ENCODE measurements at regions not wholly inside any gene's neighbourhood (a gene's known extent, or its start where the extent isn't known, plus 50 kb on each side); places are given as distances from the start of the nearest gene placed in this dataset.
"Not testable (repeated sequence)": the region's sequence is repeated elsewhere in the genome, so short reads cannot be mapped to it uniquely, and the experiment has no call there.

DNA sequence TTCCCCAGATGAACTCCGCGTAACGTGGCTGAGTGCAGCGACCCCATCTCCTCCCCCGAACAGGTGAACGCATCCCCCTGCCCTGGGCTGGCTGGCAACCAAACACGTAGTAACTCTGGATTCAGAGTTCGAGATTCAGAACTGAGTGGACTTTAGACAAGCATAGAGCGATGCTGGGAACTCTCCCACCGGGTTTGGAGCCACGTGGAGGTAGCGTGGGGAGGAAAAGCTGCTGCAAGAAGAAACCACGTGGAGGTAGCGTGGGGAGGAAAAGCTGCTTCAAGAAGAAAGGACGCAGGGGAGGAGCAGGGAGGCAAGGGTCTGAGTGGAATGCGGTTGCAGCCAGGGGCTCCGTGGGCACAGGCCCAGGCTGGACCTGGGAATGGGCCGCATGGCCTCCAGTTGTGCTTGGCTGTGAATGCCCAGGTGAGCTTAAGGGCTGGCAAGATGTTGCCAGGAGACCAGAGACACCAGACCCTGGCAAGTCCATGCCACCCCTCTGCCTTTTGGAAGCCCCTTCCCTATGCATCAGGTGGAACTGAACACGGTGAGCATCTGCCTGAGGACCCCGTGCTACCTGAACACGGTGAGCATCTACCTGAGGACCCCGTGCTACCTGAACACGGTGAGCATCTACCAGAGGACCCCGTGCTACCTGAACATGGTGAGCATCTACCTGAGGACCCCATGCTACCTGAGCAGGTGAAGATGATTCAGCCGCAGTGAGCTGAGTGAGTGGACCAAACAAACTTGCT lies 118.0 kb upstream of the FRMD1 start:
- DNase-seq (ENCODE audit: extremely low read depth in 1 of 11, low read depth in 9 of 11, low spot score in 4 of 11), result no peak

DNA sequence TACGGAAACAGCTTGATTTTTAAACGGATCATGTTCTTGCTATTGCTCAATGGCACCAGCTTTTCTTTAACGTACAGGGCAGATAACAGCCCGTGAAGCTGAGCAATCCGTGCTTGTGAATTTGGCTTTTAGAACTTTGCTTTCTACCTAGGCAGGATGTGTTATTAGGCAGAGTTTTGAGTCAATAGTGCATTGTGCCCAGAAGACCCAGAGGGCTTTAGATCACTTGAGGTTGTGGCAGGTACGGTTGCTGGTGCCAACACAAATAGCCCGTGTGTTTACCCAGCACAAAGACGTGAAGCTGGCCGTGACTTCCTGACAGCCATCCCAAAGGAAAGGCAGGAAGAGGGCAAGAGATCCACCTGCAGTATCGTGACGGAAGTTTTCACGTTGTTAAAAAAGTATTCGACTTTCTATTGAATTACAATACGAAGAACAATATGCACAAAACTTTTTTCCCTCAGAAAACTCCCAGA lies 117.4 kb upstream of the FRMD1 start:
- DNase-seq (ENCODE audit: extremely low read depth in 1 of 11, low read depth in 9 of 11, low spot score in 4 of 11), result no peak

DNA sequence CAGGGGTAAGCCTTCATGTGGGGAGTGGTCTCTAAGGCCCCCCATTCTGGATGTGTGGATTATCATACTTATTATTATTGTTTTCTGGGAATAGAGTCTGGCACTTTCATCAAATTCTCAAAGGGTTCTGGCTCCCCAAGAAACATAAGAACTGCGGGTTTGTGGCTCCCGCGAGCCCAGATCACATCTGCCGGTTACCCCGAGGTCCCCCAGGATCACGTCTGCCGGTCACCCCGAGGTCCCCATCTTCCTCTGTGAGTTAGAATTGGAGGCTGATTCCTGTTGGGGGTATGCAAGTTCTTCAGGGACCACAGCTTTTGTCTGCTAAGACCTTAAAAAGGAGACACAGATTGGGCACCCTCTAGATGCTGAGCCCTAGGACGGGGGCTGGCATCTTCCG lies 116.7 kb upstream of the FRMD1 start:
- DNase-seq (ENCODE audit: extremely low read depth in 1 of 11, low read depth in 9 of 11, low spot score in 4 of 11), result no peak

DNA sequence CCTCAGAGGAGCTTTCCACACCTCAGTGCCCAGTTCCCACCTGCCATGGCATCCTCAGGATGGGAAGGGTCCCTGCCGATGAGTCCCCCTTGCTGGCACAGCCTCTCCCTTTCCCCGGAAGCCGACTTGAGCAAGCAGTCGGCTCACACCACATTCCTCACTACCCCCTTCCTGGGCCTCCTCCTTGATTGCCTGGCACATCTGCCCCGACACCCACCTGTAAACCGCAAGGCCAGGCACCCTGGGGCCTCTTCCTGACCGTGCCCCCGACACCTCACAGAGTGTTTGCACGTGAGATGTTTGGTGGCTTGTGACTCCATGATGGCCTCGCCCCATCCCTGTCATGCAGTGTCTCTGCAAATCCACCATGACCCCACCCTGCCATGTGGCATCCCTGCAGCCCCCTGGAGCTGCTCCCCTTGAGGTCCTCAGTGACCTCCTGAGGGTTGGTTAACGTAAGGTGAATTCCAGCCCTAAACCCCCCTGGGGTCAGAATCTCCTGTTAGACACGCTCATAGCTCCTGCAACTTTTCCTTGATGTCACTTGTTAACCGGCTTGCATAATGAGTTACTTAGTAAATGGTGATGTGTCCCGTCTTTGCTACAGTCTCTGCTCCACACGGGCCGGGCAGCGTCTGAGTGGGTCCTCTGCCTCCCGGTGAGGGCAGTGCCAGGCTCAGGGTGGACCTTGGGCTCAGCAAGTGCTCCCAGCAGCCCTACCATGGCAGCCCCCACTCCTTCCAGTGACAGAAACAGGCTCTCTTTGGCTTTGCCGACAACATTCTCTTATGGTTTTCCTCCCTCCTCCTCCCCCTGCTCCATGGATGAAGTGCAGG lies 115.9 kb upstream of the FRMD1 start:
- DNase-seq (ENCODE audit: extremely low read depth in 1 of 11, low read depth in 9 of 11, low spot score in 4 of 11), result peak in 1 of 11 donors; percentile 47

DNA sequence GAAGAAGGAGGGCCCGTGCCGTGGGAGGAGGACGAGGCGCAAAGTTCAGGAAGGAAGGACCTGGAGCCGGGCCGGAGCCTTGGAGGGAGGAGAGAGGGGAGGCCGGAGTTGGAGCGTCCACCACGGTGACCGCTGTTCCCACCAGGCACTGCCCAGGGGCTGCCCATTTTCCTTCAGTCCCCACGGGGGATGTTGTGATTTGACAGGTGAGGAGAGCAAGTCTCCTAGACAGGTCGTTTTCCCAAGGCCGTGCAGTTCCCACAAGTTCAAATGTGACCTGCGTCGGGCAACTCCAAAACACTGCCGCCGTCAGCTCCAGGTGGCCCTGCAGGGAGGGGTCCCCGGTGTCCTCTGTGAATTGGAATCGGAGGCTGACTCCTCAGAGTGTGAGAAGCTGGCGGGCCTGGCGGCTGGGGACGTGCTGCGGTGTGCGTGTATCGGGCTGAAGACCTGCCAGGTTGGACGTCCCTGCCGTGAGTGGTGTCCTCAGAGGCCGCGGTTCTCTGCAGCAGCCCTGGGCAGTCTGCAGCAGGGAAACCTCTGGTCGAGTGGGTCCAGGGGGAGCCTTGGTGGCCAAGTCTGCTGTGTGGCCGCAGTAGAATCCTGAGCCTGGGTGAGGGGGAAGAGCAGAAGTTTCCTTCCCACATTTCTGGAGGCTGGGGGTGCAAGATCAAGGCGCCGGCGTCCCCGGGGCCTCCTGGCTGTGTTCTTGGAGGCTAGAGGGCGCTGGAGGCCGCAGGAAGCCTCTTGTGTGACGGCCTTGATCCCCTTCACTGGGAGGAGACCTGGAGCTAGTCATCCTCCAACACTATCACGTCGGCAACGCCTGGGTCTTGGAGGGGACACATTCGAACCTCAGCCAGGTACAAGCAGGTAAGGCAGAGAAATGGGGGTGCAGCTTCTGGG lies 115.1 kb upstream of the FRMD1 start:
- no peak for DNase-seq (ENCODE audit: extremely low read depth in 1 of 11, low read depth in 9 of 11, low spot score in 4 of 11)

DNA sequence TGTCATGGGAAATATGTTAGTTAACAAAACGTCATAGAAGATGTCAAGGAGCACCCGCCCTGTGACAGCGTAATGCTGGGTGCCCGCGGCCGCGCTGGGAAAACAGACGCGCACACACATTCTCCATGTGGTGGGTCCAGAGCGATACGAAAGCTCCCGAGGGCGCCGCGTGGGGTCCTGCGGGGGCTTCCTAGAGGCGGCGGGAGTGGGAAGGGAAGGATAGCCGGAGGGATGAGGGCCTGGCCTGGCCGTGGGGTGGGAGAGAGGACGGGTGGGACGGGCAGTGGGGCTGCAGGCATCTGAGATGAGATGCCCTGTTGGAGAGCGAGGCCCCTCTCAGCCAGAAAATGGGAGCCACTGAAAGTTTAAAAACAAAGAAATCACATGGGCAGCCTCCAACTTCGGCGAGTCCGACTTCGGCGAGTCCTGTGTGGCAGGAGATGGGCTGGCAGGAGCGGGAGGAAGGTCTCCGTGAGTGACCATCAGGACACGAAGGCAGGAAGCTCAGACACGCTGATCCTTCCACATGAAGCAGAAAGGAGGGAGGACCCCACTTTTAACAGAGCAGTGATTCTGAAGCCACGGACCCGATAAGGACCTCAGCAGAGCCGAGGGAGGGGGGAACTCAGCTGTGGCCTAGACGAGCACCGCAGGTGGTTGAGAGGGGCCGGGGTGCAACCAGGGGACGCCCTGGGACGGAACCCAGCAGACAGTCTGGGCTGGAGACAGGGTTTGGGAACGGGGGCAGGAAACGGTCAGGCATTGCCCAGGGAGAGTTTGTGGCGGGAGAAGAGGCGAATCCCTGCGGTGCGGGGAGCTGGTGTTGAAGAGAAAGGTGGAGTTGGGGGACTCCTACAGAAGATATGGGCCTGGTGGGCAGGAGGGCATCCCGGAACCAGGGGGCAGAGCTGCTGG lies 114.1 kb upstream of the FRMD1 start:
- no peak for DNase-seq (ENCODE audit: extremely low read depth in 1 of 11, low read depth in 9 of 11, low spot score in 4 of 11)

DNA sequence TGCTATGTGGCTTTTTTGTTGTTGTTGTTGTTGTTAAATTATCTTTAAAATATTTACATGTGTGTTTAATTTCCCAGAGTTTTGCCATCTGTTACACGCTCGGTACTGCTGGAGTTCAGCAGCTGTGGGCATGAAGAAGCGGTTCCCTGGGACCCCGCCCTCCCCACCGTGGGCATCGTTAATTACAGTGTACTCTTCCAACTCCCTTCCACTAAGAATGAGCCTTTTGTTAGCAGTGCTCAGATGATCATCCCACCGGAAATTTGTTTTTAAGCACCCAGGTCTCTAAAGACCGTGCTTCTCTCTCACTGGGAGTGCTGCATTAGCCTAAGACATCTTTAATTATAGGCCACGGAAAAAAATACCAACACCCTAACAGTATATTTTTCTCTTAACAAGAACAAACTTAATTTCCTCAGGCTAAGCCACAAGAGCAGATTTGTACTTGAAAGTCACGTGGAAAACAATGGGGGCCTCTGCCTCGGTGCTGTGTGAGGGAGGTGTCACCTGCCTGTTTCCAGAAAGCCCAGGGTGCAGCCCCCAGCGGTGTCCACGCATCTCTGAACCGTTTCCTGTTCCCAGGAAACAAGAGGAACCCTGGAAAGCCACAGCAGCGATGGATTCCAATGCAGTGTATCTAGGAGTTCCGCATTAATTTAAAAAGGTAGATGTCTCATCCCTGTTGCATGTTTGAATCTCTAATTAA lies 113.3 kb upstream of the FRMD1 start:
- DNase-seq (ENCODE audit: extremely low read depth in 1 of 11, low read depth in 9 of 11, low spot score in 4 of 11), result no peak

DNA sequence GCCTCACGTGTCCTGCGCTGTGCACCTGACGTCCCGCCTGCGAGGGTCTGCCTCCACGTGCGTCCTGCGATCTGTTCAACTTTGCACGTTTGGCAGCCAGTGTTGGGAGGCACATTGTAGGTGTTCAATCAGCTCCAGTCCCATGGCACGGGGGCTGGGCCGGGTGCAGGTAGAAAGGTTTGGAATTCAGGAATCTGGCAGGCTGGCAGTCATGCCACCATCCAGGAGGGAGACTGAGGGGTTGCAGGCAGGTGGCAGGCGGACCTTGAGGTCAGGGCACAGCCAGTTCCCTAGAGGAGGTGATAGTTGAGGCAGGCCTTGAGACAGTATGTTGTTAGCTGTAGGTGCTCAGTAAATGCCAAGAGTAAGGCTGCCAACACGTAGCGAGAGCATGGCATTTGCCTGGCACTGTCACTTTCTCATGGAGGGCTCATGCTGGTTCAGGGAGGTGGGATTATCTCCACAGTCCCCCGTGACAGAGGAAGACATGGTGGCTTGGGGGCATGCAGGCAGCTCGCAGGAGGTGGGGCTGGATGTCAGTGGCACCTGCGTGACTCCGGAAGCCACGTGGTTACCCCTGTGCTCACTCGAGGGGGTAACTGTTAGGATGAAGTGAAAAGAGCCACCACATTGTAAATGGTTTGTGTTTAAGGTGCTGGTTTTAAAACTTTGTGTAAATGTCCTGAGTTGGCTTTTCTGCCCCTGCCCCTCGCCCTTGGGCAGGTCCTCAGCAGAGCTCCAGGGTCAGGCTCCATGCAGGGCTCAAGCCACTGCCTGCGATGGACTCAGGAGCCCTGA lies 111.8 kb upstream of the FRMD1 start:
- no peak for DNase-seq (ENCODE audit: extremely low read depth in 1 of 11, low read depth in 9 of 11, low spot score in 4 of 11)

DNA sequence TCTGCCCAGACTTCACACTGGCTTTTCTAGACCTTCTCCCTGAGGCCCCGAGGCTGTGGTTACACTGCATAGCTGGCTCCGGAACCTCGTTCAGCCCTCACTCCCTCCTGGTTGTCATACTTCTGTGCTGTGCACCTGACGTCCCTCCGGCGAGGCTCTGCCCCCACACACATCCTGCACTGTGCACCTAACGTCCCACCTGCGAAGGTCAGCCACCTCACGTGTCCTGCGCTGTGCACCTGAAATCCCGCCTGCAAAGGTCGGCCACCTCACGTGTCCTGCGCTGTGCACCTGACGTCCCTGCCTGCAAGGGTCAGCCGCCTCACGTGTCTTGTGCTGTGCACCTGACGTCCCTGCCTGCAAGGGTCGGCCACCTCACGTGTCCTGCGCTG lies 111.0 kb upstream of the FRMD1 start:
- DNase-seq (ENCODE audit: extremely low read depth in 1 of 11, low read depth in 9 of 11, low spot score in 4 of 11), result no peak

DNA sequence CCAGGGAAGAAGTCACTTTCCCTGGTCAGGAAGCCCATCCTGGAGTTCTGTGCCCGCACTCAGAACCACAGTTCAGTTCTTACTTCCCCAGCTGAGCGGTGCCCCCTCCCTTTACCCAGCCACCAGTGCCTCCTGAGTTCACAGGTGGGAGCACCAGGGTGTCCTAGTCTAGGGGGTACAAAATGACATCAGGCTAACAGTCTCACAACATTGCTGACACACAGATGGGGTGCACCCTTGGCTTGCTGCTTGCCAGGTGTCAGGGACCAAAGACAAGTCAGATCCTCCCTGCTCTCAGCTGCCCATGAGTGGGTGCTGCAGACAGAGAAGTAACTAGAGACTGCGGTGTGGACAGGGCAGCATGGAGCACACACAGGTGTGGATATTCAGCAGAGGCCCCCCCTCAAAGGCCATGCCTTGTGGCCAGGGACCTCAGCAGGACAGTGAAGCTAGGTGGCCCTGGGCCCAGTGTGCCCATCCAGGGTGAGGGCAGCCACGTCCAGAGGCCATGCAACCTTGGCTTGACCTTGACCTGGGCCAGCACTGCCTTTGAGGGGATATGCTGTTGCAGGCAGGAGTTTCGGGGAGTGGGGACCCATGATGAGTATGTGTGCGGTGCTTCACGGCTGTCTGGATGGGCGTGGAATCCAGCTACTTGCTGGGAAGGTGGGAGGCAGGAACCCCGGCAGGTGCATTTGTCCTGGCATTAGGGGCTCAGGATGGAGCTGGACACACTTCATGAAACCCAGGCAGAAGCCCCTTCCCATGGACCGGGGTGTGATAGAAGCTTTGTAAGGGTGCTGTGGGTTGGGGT lies 110.4 kb upstream of the FRMD1 start:
- no peak for DNase-seq (ENCODE audit: extremely low read depth in 1 of 11, low read depth in 9 of 11, low spot score in 4 of 11)

DNA sequence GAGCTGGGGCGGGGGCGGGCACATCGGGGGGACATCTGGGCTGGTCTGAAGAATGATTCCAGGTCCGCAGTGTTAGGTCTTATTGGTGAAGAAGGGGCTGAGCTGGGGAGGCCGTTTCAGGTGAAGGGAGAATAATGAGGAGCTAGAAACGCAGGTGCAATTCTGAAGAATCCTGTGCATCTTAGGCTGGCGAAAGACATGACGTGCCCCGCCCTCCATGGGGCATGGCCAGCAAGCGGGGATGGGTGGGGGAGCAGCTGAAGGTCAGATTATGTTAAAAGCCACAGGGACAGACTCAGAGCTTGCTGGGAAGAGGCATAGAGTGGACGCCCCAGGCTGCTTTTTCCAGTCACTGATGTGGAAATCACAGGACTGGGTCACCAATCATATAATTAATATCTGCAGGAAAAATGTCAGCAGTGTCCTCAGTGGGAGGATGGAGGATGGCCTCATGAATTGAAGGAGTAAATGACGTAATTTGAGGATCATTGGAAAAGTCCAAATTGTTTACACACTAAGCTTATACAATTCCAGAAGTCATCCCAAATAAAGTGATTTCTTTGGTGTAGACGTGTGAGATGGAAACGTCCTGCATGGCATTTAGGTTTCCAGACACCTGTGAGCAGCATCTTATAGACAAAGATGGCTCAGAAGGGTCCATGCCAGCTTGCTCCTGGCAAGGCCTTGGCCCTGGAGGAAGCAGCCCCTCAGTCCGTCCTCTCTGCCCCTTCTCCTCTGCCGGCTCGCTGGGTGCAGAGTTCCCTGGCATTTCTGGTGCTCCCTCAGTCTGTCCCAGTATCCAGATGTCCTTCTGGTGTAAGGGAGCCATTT lies 109.6 kb upstream of the FRMD1 start:
- no peak for DNase-seq (ENCODE audit: extremely low read depth in 1 of 11, low read depth in 9 of 11, low spot score in 4 of 11)

DNA sequence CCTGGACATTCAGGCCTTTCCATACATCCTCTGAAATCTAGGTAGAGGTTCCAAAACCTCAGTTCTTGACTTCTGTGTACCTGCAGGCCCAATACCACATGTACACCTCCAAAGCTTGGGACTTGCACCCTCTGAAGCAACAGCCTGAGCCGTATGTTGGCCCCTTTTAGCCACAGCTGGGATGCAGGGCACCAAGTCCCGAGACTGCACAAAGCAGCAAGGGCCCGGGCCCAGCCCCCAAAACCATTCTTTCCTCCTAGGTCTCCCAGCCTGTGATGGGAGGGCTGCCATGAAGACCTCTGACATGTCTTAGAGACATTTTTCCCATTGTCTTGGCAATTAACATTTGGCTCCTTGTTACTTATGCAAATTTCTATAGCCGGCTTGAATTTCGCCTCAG lies 107.4 kb upstream of the FRMD1 start:
- no peak for DNase-seq (ENCODE audit: extremely low read depth in 1 of 11, low read depth in 9 of 11, low spot score in 4 of 11)

DNA sequence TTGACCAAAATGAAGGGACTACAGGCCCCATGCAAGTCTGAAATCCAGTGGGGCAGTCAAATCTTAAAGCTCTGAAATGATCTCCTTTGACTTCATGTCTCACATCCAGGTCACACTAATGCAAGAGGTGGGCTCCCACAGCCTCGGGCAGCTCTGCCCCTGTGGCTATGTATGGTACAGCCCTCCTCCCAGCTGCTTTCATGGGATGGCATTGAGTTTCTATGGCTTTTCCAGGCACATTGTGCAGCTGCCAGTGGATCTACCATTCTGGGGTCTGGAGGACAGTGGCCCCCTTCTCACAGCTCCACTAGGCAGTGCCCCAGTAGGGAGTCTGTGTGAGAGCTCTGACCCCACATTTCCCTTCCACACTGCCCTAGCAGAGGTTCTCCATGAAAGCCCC lies 107.0 kb upstream of the FRMD1 start:
- not testable (repeated sequence) for DNase-seq (ENCODE audit: extremely low read depth in 1 of 11, low read depth in 9 of 11, low spot score in 4 of 11)

DNA sequence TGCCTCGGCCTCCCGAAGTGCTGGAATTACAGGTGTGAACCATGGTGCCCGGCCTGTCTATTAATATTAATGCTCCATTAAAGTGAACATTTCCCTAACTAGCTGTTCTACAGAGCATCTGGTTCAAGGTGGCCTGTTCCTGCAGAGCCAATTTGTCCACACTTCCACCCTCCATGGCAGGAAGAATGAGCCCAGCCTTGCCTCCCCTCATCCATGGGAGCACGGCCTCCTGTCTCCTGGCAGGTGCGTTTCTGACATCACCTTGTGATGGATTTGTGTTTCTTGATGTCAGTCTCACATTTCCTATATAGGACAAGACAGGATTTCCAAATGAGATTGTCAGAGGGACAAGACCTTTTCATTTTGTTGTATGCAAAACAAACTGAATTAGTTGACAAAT lies 105.7 kb upstream of the FRMD1 start:
- DNase-seq (ENCODE audit: extremely low read depth in 1 of 11, low read depth in 9 of 11, low spot score in 4 of 11), result no peak

DNA sequence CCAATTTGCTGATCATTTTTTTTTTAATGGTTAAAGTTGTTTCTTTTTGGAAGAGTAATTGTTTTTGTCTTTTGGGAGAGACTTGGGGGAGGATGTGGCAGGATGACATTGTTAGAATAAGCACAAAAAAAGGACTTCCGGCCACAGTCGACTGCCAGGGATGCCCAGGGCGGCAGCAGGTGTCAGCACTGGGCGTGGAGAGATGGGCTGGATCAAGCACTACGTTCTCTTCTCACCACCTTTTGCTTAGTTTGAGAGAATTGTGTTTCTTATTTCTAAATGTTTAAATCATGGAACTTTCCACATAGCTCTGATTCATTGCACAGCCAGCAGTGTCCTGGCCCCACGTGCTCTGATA lies 104.6 kb upstream of the FRMD1 start:
- no peak for DNase-seq (ENCODE audit: extremely low read depth in 1 of 11, low read depth in 9 of 11, low spot score in 4 of 11)
